Erythroblast (primary cell): ENCODE measurements at regions not wholly inside any gene's neighbourhood (a gene's known extent, or its start where the extent isn't known, plus 50 kb on each side); places are given as distances from the start of the nearest gene placed in this dataset.

Experiments
- GATA1 ChIP-seq: IDR thresholded peaks from 2 replicates; pipeline ENCODE4 v1.6.1; 2011; ENCODE audit warnings: low read depth, mild to moderate bottlenecking, control low read depth, low read length, moderate library complexity
- POLR2A ChIP-seq: IDR thresholded peaks from 2 replicates; pipeline ENCODE4 v1.6.1; 2011; ENCODE audit warnings: mild to moderate bottlenecking, low read length

DNA sequence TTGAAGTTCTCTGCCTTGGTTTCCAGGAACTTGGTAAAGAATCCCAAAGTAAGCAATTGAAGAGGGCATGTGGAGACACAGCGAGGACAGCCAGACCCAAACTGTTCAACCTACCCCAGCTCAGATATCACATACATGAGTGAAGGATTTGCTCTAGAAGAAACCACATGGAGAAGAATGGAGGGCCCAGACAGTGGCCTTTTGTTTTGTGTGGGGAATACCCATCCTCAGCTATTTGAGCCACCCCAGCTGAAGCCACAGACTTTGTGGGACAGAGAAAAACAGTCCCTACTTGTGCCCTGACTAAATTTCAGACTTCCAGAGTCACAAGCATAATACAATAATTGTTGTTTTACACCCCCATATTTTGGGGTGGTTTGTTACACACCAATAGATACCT lies 387.1 kb downstream of the ZSWIM6 start:
- TF ChIP-seq POLR2A (no peak), GATA1 (no peak)
